A673 (cell line): ENCODE measurements at regions not wholly inside any gene's neighbourhood (a gene's known extent, or its start where the extent isn't known, plus 50 kb on each side); places are given as distances from the start of the nearest gene placed in this dataset.

Experiments used
- BruUV-seq: library from RNA; stranded (reverse); fragments of 400-500 nt; replicated peaks from 2 replicates; lab custom pipeline; 2021; lab: Mats Ljungman, UMichigan
- CTCF ChIA-PET: fragments of 300-600 bp; sonication (Branson Sonifier 250); formaldehyde crosslinking; loops from one replicate; lab custom pipeline; 2022; ENCODE audit warnings: antibody characterized with exemption; lab: Charles Lee
- POLR2A ChIA-PET: fragments of 300-600 bp; sonication (Branson Sonifier 250); formaldehyde crosslinking; loops from one replicate; lab custom pipeline; 2022; ENCODE audit warnings: antibody characterized with exemption; ENCODE audit not compliant: low non-redundant PET; lab: Charles Lee
- DNase-seq: peaks from one replicate; pipeline ENCODE4 v3.0.0-alpha.2; 2015; ENCODE audit warnings: low spot score
- H3K27ac ChIP-seq: fragments of 200-600 bp; sonication (generic); 2 replicates; pipeline ENCODE4 v1.5.1; 2016; ENCODE audit warnings: mixed run types, low read depth, mild to moderate bottlenecking, mixed read lengths, antibody characterized with exemption, low read length; ENCODE audit not compliant: poor library complexity, severe bottlenecking
- H3K27me3 ChIP-seq: fragments of 200-600 bp; sonication (generic); replicated peaks from 2 replicates; pipeline ENCODE4 v1.6.1; 2017; ENCODE audit warnings: mixed run types, low read depth, mild to moderate bottlenecking, mixed read lengths, antibody characterized with exemption, low read length; ENCODE audit not compliant: insufficient read depth, poor library complexity
- H3K36me3 ChIP-seq: fragments of 200-600 bp; sonication (generic); 2 replicates; pipeline ENCODE4 v1.6.1; 2016; ENCODE audit warnings: mixed run types, mild to moderate bottlenecking, mixed read lengths, antibody characterized with exemption, low read length; ENCODE audit not compliant: insufficient read depth, poor library complexity, severe bottlenecking
- H3K4me1 ChIP-seq: fragments of 200-600 bp; sonication (generic); 2 replicates; pipeline ENCODE4 v1.6.1; 2017; ENCODE audit warnings: mixed run types, mild to moderate bottlenecking, mixed read lengths, antibody characterized with exemption, low read length; ENCODE audit not compliant: insufficient read depth, poor library complexity, severe bottlenecking
- H3K4me3 ChIP-seq: fragments of 200-600 bp; sonication (generic); 2 replicates; pipeline ENCODE4 v1.5.1; 2016; ENCODE audit warnings: low read depth, mixed run types, mild to moderate bottlenecking, mixed read lengths, low read length; ENCODE audit not compliant: poor library complexity, severe bottlenecking
- H3K9me3 ChIP-seq: fragments of 200-600 bp; sonication (generic); 2 replicates; pipeline ENCODE4 v1.6.1; 2016; ENCODE audit warnings: mixed run types, low read depth, mild to moderate bottlenecking, mixed read lengths, antibody characterized with exemption, low read length; ENCODE audit not compliant: poor library complexity, severe bottlenecking
- CTCF ChIP-seq: fragments of 300-800, 200-600 bp; sonication (generic); conservative IDR thresholded peaks from 2 replicates; pipeline ENCODE4 v1.5.1; 2017; ENCODE audit warnings: low read depth, mild to moderate bottlenecking, antibody characterized with exemption, low read length, moderate library complexity, mixed read lengths
- EZH2 ChIP-seq: fragments of 200-600 bp; sonication (generic); IDR thresholded peaks from 2 replicates; pipeline ENCODE4 v1.6.1; 2017; ENCODE audit warnings: borderline replicate concordance, low read depth, mild to moderate bottlenecking, mixed read lengths, antibody characterized with exemption, low read length; ENCODE audit not compliant: poor library complexity, severe bottlenecking
- intact Hi-C: fragments of 100-400 bp; cut with micrococcal nuclease; formaldehyde crosslinking; loops from one replicate; pipeline ENCODE4 v1.10.0; 2022; ENCODE audit not compliant: unreplicated experiment

- ChIA-PET POLR2A (no interaction called here), CTCF (interaction anchor here (0.7 to 1.1 kb wide), 7 partner anchors 22 to 1447 kb away, joined by 3 to 11 read pairs (median 4); no protein-coding TSS in a partner anchor)
- intact Hi-C loops, result loop anchor here (1.0 kb wide), 2 partner anchors 155 to 250 kb away; no protein-coding TSS in a partner anchor
- DNase-seq, result peak; percentile 79
- Histone ChIP-seq H3K27me3 (no peaks in the 10 kb centered on the region), H3K27ac (no peak overlapping the region), H3K4me1 (no peaks in the 10 kb centered on the region), H3K4me3 (no peak overlapping the region), H3K36me3 (no peaks in the 10 kb centered on the region), H3K9me3 (no peaks in the 10 kb centered on the region)
- TF ChIP-seq EZH2 (no peak), CTCF (peak; percentile 89)
- no TSS peak for BruUV-seq
Measured at GRCh38 chr9:109903515-109904138, 123.6 kb downstream of the PALM2AKAP2 start.

- Histone ChIP-seq H3K36me3 (no peaks in the 10 kb centered on the region), H3K4me3 (no peak overlapping the region), H3K27ac (no peak overlapping the region), H3K27me3 (no peaks in the 10 kb centered on the region), H3K9me3 (no peaks in the 10 kb centered on the region), H3K4me1 (no peaks in the 10 kb centered on the region)
- BruUV-seq, result no TSS peak
- CTCF ChIA-PET, result interaction anchor here (1.1 kb wide), 1 partner anchor 153 kb away, joined by 3 read pairs; no protein-coding TSS in a partner anchor
- POLR2A ChIA-PET, result no interaction called here
- intact Hi-C loops, result loop anchor here (5.0 kb wide), 1 partner anchor 313 kb away; no protein-coding TSS in a partner anchor
- no peak for DNase-seq
- TF ChIP-seq CTCF (no peak), EZH2 (no peak)
Measured at GRCh38 chr9:109904666-109905065, 124.7 kb downstream of the PALM2AKAP2 start.

GRCh38 chr9:109905472-109905871, 125.5 kb downstream of the PALM2AKAP2 start:
- Histone ChIP-seq H3K4me3 (no peak overlapping the region), H3K4me1 (no peaks in the 10 kb centered on the region), H3K36me3 (no peaks in the 10 kb centered on the region), H3K27ac (no peak overlapping the region), H3K9me3 (no peaks in the 10 kb centered on the region), H3K27me3 (no peaks in the 10 kb centered on the region)
- intact Hi-C loops, result loop anchor here (5.0 kb wide), 1 partner anchor 312 kb away; no protein-coding TSS in a partner anchor
- TF ChIP-seq CTCF (no peak), EZH2 (no peak)
- no peak for DNase-seq
- ChIA-PET POLR2A (no interaction called here), CTCF (interaction anchor here (0.6 kb wide), 1 partner anchor 384 kb away, joined by 3 read pairs; no protein-coding TSS in a partner anchor)
- BruUV-seq, result no TSS peak
